A673 (cell line): ENCODE measurements at regions not wholly inside any gene's neighbourhood (a gene's known extent, or its start where the extent isn't known, plus 50 kb on each side); places are given as distances from the start of the nearest gene placed in this dataset.

Experiments
- EZH2 ChIP-seq: fragments of 200-600 bp; sonication (generic); IDR thresholded peaks from 2 replicates; pipeline ENCODE4 v1.6.1; 2017; ENCODE audit warnings: borderline replicate concordance, low read depth, mild to moderate bottlenecking, mixed read lengths, antibody characterized with exemption, low read length; ENCODE audit not compliant: poor library complexity, severe bottlenecking
- TF ChIP-seq, protein P1 (sequence below): fragments of 300-800, 200-600 bp; sonication (generic); conservative IDR thresholded peaks from 2 replicates; pipeline ENCODE4 v1.5.1; 2017; ENCODE audit warnings: low read depth, mild to moderate bottlenecking, antibody characterized with exemption, low read length, moderate library complexity, mixed read lengths

GRCh38 chr1:4554271-4554865 lies 100.0 kb upstream of the AJAP1 start:
- TF ChIP-seq, protein P1, sequence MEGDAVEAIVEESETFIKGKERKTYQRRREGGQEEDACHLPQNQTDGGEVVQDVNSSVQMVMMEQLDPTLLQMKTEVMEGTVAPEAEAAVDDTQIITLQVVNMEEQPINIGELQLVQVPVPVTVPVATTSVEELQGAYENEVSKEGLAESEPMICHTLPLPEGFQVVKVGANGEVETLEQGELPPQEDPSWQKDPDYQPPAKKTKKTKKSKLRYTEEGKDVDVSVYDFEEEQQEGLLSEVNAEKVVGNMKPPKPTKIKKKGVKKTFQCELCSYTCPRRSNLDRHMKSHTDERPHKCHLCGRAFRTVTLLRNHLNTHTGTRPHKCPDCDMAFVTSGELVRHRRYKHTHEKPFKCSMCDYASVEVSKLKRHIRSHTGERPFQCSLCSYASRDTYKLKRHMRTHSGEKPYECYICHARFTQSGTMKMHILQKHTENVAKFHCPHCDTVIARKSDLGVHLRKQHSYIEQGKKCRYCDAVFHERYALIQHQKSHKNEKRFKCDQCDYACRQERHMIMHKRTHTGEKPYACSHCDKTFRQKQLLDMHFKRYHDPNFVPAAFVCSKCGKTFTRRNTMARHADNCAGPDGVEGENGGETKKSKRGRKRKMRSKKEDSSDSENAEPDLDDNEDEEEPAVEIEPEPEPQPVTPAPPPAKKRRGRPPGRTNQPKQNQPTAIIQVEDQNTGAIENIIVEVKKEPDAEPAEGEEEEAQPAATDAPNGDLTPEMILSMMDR: no peak
- TF ChIP-seq EZH2: no peak
